DND-41 (cell line): ENCODE measurements at regions not wholly inside any gene's neighbourhood (a gene's known extent, or its start where the extent isn't known, plus 50 kb on each side); places are given as distances from the start of the nearest gene placed in this dataset.

ENCODE experiments used
- ATAC-seq: fragments of 200-7000 bp; cut with Tn5 transposase; 3 replicates; pipeline ENCODE4 v1.9.1; 2021; ENCODE audit warnings: low read depth; ENCODE audit not compliant: insufficient read depth
- DNase-seq: peaks from one replicate; pipeline ENCODE4 v3.0.0-alpha.2; 2020
- H2AFZ ChIP-seq: 2 replicates; pipeline ENCODE4 v1.6.0; 2012; ENCODE audit warnings: low read depth, low read length
- H3K27ac ChIP-seq: 2 replicates; pipeline ENCODE4 v1.5.1; 2012; ENCODE audit warnings: low read length, inconsistent platforms
- H3K27me3 ChIP-seq: fragments of 200-600 bp; sonication (generic); 2 replicates; pipeline ENCODE4 v1.6.0; 2012; ENCODE audit warnings: low read length, mild to moderate bottlenecking, inconsistent platforms; ENCODE audit not compliant: insufficient read depth, poor library complexity
- H3K36me3 ChIP-seq: 2 replicates; pipeline ENCODE4 v1.5.1; 2012; ENCODE audit warnings: low read length, inconsistent platforms; ENCODE audit not compliant: insufficient read depth
- H3K4me1 ChIP-seq: 2 replicates; pipeline ENCODE4 v1.5.1; 2012; ENCODE audit warnings: mild to moderate bottlenecking, low read length; ENCODE audit not compliant: insufficient read depth
- H3K4me2 ChIP-seq: 2 replicates; pipeline ENCODE4 v1.6.0; 2012; ENCODE audit warnings: mild to moderate bottlenecking, moderate library complexity, low read length, inconsistent platforms; ENCODE audit not compliant: insufficient read depth
- H3K4me3 ChIP-seq, 2 experiments: fragments of 200-600 bp in 1 of 2; shearing (Covaris generic) in 1 of 2; 2 replicates each; pipeline ENCODE4 v1.5.1; 2012 to 2016; ENCODE audit warnings: inconsistent platforms in 2 of 2, low read length in 2 of 2, mild to moderate bottlenecking in 2 of 2, low read depth in 1 of 2, moderate library complexity in 1 of 2
- H3K79me2 ChIP-seq: 2 replicates; pipeline ENCODE4 v1.6.0; 2012; ENCODE audit warnings: low read length, inconsistent platforms; ENCODE audit not compliant: insufficient read depth
- H3K9ac ChIP-seq: 2 replicates; pipeline ENCODE4 v1.6.0; 2012; ENCODE audit warnings: low read depth, mild to moderate bottlenecking, inconsistent platforms, low read length, moderate library complexity
- H3K9me3 ChIP-seq: 2 replicates; pipeline ENCODE4 v1.5.1; 2012; ENCODE audit warnings: low read length, moderate library complexity, mild to moderate bottlenecking, inconsistent platforms; ENCODE audit not compliant: insufficient read depth, severe bottlenecking
- H4K20me1 ChIP-seq: 2 replicates; pipeline ENCODE4 v1.6.0; 2012; ENCODE audit warnings: low read length; ENCODE audit not compliant: insufficient read depth
- CTCF ChIP-seq: IDR thresholded peaks from 2 replicates; pipeline ENCODE4 v1.5.1; 2012; ENCODE audit warnings: borderline replicate concordance, low read length, moderate library complexity, mild to moderate bottlenecking; ENCODE audit not compliant: poor library complexity, severe bottlenecking; ENCODE audit errors: extremely low read depth
- EZH2 ChIP-seq: IDR thresholded peaks from 3 replicates; pipeline ENCODE4 v1.6.1; 2012; ENCODE audit warnings: borderline replicate concordance, low read depth, mild to moderate bottlenecking, moderate library complexity, low read length, inconsistent platforms; ENCODE audit not compliant: severe bottlenecking

GRCh38 chr7:93830141-93830925 lies 60.2 kb downstream of the TFPI2 start:
- H3K9me3 ChIP-seq: no peaks in the 10 kb centered on the region
- no peaks in the 10 kb centered on the region for H3K4me1 ChIP-seq
- H3K9ac ChIP-seq: no peak overlapping the region
- H3K79me2 ChIP-seq: no peaks in the 10 kb centered on the region
- no peaks in the 10 kb centered on the region for H4K20me1 ChIP-seq
- H3K27ac ChIP-seq: no peak overlapping the region
- no peak overlapping the region for H3K4me2 ChIP-seq
- H3K36me3 ChIP-seq: no peaks in the 10 kb centered on the region
- TF ChIP-seq CTCF: no peak
- TF ChIP-seq EZH2: no peak
- DNase-seq (no peak), ATAC-seq (no peak)
- no peak overlapping the region for H2AFZ ChIP-seq
- peaks cover 3% of the 10 kb centered on the region for H3K27me3 ChIP-seq
- H3K4me3 ChIP-seq: no peak overlapping the region

DNA sequence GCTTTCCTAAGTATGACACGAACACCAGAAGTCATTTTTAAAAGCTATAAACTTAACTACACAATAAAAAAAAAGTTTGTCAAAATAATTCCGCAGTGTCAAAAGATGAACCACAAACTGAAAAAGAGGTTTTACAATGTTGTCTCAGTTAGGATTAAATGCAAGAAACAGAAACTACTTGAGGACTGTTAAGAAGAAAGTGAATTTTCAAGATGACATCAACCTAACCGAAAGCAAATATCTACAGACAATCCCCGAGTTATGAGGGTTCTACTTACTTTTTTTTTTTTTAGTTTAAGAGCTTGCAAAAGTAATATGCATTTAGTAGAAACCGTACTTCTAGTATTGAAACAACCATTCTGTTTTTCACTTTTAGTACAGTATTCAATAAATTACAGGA lies 62.3 kb downstream of the TFPI2 start:
- TF ChIP-seq EZH2 (no peak), CTCF (no peak)
- Histone ChIP-seq H3K9ac (no peak overlapping the region), H3K4me3 (no peak overlapping the region), H3K79me2 (no peaks in the 10 kb centered on the region), H2AFZ (no peak overlapping the region), H3K4me2 (no peak overlapping the region), H3K9me3 (no peaks in the 10 kb centered on the region), H3K4me1 (no peaks in the 10 kb centered on the region), H4K20me1 (no peaks in the 10 kb centered on the region), H3K36me3 (no peaks in the 10 kb centered on the region), H3K27ac (no peak overlapping the region), H3K27me3 (peaks cover 3% of the 10 kb centered on the region)
- DNase-seq: no peak
- ATAC-seq: no peak

DNA sequence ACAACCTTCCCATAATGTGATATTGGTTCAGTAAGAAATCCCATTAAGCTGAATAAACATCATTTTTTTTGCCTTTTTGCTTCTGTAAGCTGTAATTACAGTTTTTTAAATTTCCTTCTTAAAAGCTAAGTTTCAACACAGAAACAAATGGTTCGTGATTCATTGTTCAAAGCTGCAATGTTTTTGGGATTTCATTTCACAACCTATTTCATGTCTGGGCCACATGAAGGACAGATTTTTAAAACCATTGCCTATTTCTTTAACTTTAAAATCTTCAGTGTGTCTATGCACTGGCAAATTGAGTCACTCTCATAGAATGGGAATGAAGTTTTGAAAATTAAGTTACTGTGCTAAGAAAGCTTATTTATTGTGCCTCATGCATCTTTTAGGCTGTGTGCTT lies 66.9 kb downstream of the TFPI2 start:
- Histone ChIP-seq H3K27me3 (no peaks in the 10 kb centered on the region), H3K9ac (no peak overlapping the region), H3K9me3 (no peaks in the 10 kb centered on the region), H3K4me2 (no peak overlapping the region), H3K4me1 (no peaks in the 10 kb centered on the region), H3K4me3 (no peak overlapping the region), H3K36me3 (no peaks in the 10 kb centered on the region), H4K20me1 (no peaks in the 10 kb centered on the region), H2AFZ (no peak overlapping the region), H3K27ac (no peak overlapping the region), H3K79me2 (no peaks in the 10 kb centered on the region)
- no peak for DNase-seq
- TF ChIP-seq EZH2 (no peak), CTCF (no peak)
- ATAC-seq: no peak
